SK-N-SH (cell line): ENCODE measurements at regions not wholly inside any gene's neighbourhood (a gene's known extent, or its start where the extent isn't known, plus 50 kb on each side); places are given as distances from the start of the nearest gene placed in this dataset.
"Not testable (repeated sequence)": the region's sequence is repeated elsewhere in the genome, so short reads cannot be mapped to it uniquely, and the experiment has no call there.

Experiments
- CTCF ChIA-PET: fragments of 300-600, 350-600 bp; formaldehyde crosslinking; extraction: SDS; loops from one replicate; lab custom pipeline; 2021; lab: Yijun Ruan, JAX
- POLR2A ChIA-PET: fragments of 350-600 bp; sonication (Branson Sonifier 250); formaldehyde crosslinking; extraction: SDS; loops from one replicate; lab custom pipeline; 2020; ENCODE audit warnings: antibody characterized with exemption, inconsistent platforms; lab: Yijun Ruan, JAX
- DNase-seq: peaks from one replicate; pipeline ENCODE4 v3.0.0; 2012
- H2AFZ ChIP-seq: fragments of 200-600 bp; sonication (generic); 2 replicates; pipeline ENCODE4 v1.8.1; 2016; ENCODE audit warnings: antibody characterized with exemption, mild to moderate bottlenecking, low read depth
- H3F3A ChIP-seq: fragments of 200-600 bp; sonication (generic); replicated peaks from 2 replicates; pipeline ENCODE3; 2016; ENCODE audit warnings: antibody characterized with exemption, mild to moderate bottlenecking; ENCODE audit not compliant: insufficient read depth
- H3K27ac ChIP-seq, 2 experiments: fragments of 200-500 bp in 1 of 2; fragments of 200-600 bp in 1 of 2; sonication (Bioruptor generic) in 1 of 2; sonication (generic), shearing (Covaris generic) in 1 of 2; 2 replicates each; pipeline versions ENCODE4 v1.5.1 to v1.6.1; 2014 to 2016; ENCODE audit warnings: low read depth in 2 of 2, inconsistent platforms in 1 of 2, low read length in 1 of 2, mild to moderate bottlenecking in 1 of 2, mixed read lengths in 1 of 2
- H3K27me3 ChIP-seq: fragments of 200-600 bp; sonication (generic), shearing (Covaris generic); 2 replicates; pipeline ENCODE4 v1.6.1; 2016; ENCODE audit warnings: mixed run types; ENCODE audit not compliant: insufficient read depth
- H3K36me3 ChIP-seq, 2 experiments: fragments of 200-500 bp in 1 of 2; fragments of 200-600 bp in 1 of 2; sonication (Bioruptor generic) in 1 of 2; sonication (generic) in 1 of 2; replicated peaks in 1 of 2; 2 replicates each; pipeline versions ENCODE3 to v1.5.1; 2014 to 2016; ENCODE audit warnings: low read length in 1 of 2, mild to moderate bottlenecking in 1 of 2; ENCODE audit not compliant: insufficient read depth in 2 of 2, control insufficient read depth in 1 of 2
- H3K4me1 ChIP-seq, 2 experiments: fragments of 200-500 bp in 1 of 2; fragments of 200-600 bp in 1 of 2; sonication (Bioruptor generic) in 1 of 2; sonication (generic), shearing (Covaris generic) in 1 of 2; 2 replicates each; pipeline versions ENCODE4 v1.5.1 to v1.6.1; 2014 to 2016; ENCODE audit warnings: low read depth in 1 of 2, low read length in 1 of 2, mixed run types in 1 of 2; ENCODE audit not compliant: insufficient read depth in 2 of 2, control insufficient read depth in 1 of 2
- H3K4me2 ChIP-seq: fragments of 200-600 bp; sonication (generic), shearing (Covaris generic); 2 replicates; pipeline ENCODE4 v1.6.1; 2017; ENCODE audit warnings: mixed run types
- H3K4me3 ChIP-seq, 2 experiments: fragments of 200-500 bp in 1 of 2; fragments of 200-600 bp in 1 of 2; sonication (Bioruptor generic) in 1 of 2; sonication (generic), shearing (Covaris generic) in 1 of 2; 2 replicates each; pipeline versions ENCODE4 v1.5.1 to v1.8.1; 2014 to 2016; ENCODE audit warnings: low read depth in 2 of 2, inconsistent platforms in 1 of 2, low read length in 1 of 2, mild to moderate bottlenecking in 1 of 2, mixed read lengths in 1 of 2, moderate library complexity in 1 of 2
- H3K79me2 ChIP-seq: fragments of 200-600 bp; sonication (generic); 2 replicates; pipeline ENCODE4 v1.8.1; 2017; ENCODE audit warnings: mild to moderate bottlenecking; ENCODE audit not compliant: insufficient read depth
- H3K9ac ChIP-seq: fragments of 200-600 bp; sonication (generic); 2 replicates; pipeline ENCODE4 v1.6.1; 2017; ENCODE audit warnings: mixed run types
- H3K9me2 ChIP-seq: fragments of 200-600 bp; sonication (generic); 2 replicates; pipeline ENCODE4 v1.6.1; 2017; ENCODE audit warnings: mixed run types
- H3K9me3 ChIP-seq: fragments of 200-600 bp; sonication (generic); 2 replicates; pipeline ENCODE4 v1.6.1; 2017; ENCODE audit warnings: mixed run types, mild to moderate bottlenecking, moderate library complexity
- H4K20me1 ChIP-seq: fragments of 200-600 bp; sonication (generic); 2 replicates; pipeline ENCODE4 v1.6.1; 2017; ENCODE audit warnings: mild to moderate bottlenecking, mixed run types; ENCODE audit not compliant: insufficient read depth
- FOSL2 ChIP-seq: IDR thresholded peaks from 2 replicates; pipeline ENCODE4 v1.4.0; 2012; ENCODE audit warnings: low read depth, mild to moderate bottlenecking, moderate library complexity, borderline replicate concordance
- FOXJ3 ChIP-seq: sonication (generic); formaldehyde crosslinking; IDR thresholded peaks from 2 replicates; pipeline ENCODE4 v1.5.1; 2020; ENCODE audit warnings: mild to moderate bottlenecking, missing genetic modification reagents
- FOXM1 ChIP-seq: IDR thresholded peaks from 2 replicates; pipeline ENCODE4 v1.4.0; 2012; ENCODE audit warnings: low read depth, mild to moderate bottlenecking
- POLR2AphosphoS5 ChIP-seq: IDR thresholded peaks from 2 replicates; pipeline ENCODE4 v1.6.1; 2012; ENCODE audit warnings: low read depth, low read length
- RAD21 ChIP-seq: IDR thresholded peaks from 2 replicates; pipeline ENCODE4 v1.6.1; 2012; ENCODE audit warnings: mild to moderate bottlenecking, low read length
- SMC3 ChIP-seq: IDR thresholded peaks from 2 replicates; pipeline ENCODE4 v1.6.1; 2012; ENCODE audit warnings: low read depth, low read length, improper control_type of control experiment
- WGBS: methylation state at CpG from one replicate; pipeline ENCODE4 v1.1.6; 2017; ENCODE audit warnings: low lambda C conversion rate; 5-methylcytosine and 5-hydroxymethylcytosine counted together

DNA sequence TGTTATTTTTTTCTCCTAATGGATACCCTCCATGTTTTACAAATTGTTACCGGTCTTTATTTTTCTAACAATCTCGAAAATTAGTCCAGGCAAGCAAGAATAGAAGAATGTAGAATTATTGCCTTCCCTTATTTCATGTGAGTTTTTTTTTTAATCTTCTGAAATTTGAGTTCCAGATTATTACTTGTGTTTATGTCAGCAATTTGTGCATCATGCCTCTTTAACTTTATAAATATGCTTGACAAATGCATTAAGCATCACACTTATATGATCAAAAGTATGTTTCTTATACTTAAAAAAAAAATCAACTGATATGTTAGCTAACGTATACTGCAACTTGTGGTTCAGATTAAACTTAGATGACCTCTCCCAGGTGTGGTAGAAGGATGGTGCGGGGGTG lies 242.7 kb upstream of the VSTM2A start:
- no peak overlapping the region for H3K4me3 ChIP-seq
- H3K4me2 ChIP-seq: no peak overlapping the region
- no peaks in the 10 kb centered on the region for H3K27me3 ChIP-seq
- H3K9me3 ChIP-seq: no peaks in the 10 kb centered on the region
- no peak overlapping the region for H2AFZ ChIP-seq
- no peaks in the 10 kb centered on the region for H3K79me2 ChIP-seq
- POLR2A ChIA-PET: no interaction called here
- H3K9me2 ChIP-seq: no peaks in the 10 kb centered on the region
- DNase-seq: no peak
- H3K9ac ChIP-seq: no peak overlapping the region
- H4K20me1 ChIP-seq: no peaks in the 10 kb centered on the region
- TF ChIP-seq FOXM1 (no peak), FOSL2 (no peak)
- H3K27ac ChIP-seq: no peak overlapping the region
- CTCF ChIA-PET: no interaction called here
- peaks cover 0 to 2% of the 10 kb centered on the region in 2 experiments; a peak in 1 of 4 replicates for H3K4me1 ChIP-seq
- H3K36me3 ChIP-seq: no peaks in the 10 kb centered on the region
- 32% methylated on average over 4 of the region's 4 CpGs for WGBS
- H3F3A ChIP-seq: no peaks in the 10 kb centered on the region

DNA sequence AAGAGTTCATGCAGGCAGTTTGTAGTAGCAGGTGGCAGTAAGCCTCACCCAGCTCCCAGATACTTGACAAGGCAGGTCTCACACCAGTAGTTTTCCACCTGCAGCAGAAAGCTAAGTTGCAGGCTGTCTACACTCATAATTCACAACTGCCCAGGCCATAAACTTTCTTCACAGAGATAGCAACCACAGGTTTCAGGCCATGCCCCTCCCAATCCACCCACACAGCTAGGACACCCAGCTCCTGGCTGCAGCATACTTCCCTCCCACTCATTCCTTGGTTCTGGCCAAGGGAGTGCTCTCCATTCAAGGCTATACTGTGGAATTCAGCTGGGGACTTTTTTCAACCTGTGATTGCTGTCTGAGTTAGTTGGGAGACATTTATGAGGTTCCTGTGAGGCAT lies 226.2 kb upstream of the VSTM2A start:
- H2AFZ ChIP-seq, POLR2A ChIA-PET, DNase-seq, H3K4me3 ChIP-seq, H3K9me3 ChIP-seq, H3K27ac ChIP-seq, H3K4me2 ChIP-seq, H3K36me3 ChIP-seq, H3F3A ChIP-seq, CTCF ChIA-PET, H3K27me3 ChIP-seq, H3K9me2 ChIP-seq, H3K4me1 ChIP-seq, H3K79me2 ChIP-seq, H3K9ac ChIP-seq, H4K20me1 ChIP-seq: not testable (repeated sequence)

DNA sequence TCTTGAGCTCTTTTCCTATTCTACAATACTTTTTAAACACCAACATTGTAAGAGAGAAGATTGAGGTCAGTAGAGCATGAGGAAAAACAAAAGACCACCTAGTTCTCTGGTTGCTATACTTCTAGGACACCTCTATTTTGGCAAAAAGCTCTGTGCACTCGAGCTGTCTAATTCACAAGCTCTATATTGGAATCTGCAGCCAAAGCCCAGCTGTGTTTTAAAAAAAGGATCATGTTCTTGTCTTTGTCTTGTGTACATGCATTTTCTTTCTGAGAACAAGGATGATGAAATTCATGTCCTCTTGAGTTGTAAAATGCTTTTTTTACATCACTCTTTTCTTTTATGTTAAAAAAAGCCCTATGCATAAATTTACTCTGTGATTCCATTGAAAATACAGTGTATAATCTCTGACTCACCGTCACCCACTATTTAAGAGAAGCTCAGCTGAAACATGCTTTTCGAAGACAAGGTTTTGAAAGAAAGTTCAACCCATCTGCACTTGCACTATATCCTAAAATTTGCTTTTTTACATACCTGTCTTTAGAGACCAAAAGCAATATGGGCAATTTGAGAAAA lies 215.5 kb upstream of the VSTM2A start:
- Histone ChIP-seq H3K36me3 (no peaks in the 10 kb centered on the region), H3K27me3 (no peaks in the 10 kb centered on the region), H3F3A (no peaks in the 10 kb centered on the region), H3K79me2 (no peaks in the 10 kb centered on the region), H3K4me1 (no peaks in the 10 kb centered on the region), H3K4me2 (no peak overlapping the region), H3K9me2 (no peaks in the 10 kb centered on the region; the same call in 1 of the 2 replicates), H3K9ac (no peak overlapping the region)
- POLR2A ChIA-PET: interaction anchor here (0.6 kb wide), 1 partner anchor 211 kb away, joined by 3 read pairs; no protein-coding TSS in a partner anchor
- CTCF ChIA-PET: no interaction called here
- TF ChIP-seq POLR2AphosphoS5: no peak
- TF ChIP-seq FOXJ3 (CRISPR knock-in tag): no peak
- no peak for TF ChIP-seq RAD21
- TF ChIP-seq SMC3: no peak
- TF ChIP-seq, all 33 proteins: peak for 0
- no peak overlapping the region for H3K4me3 ChIP-seq
- H4K20me1 ChIP-seq: no peaks in the 10 kb centered on the region
- H3K9me3 ChIP-seq: no peaks in the 10 kb centered on the region; the same call in 1 of the 2 replicates
- DNase-seq: no peak
- no peak overlapping the region for H3K27ac ChIP-seq
- no peak overlapping the region for H2AFZ ChIP-seq
- WGBS: 13% methylated on average over 3 of the region's 3 CpGs
